Stimulated activated CD4-positive, alpha-beta T cell treated with anti-CD3 and anti-CD28 coated beads, Interleukin-1b, Interleukin-23, amount 100 ng/mL, for 24 hours (primary cell): ENCODE measurements at regions not wholly inside any gene's neighbourhood (a gene's known extent, or its start where the extent isn't known, plus 50 kb on each side); places are given as distances from the start of the nearest gene placed in this dataset.

Experiments used
- DNase-seq, 4 experiments: peaks; one replicate each; pipeline ENCODE4 v3.0.0-alpha.2; 2020; ENCODE audit warnings: low read depth in 4 of 4, low spot score in 1 of 4

DNA sequence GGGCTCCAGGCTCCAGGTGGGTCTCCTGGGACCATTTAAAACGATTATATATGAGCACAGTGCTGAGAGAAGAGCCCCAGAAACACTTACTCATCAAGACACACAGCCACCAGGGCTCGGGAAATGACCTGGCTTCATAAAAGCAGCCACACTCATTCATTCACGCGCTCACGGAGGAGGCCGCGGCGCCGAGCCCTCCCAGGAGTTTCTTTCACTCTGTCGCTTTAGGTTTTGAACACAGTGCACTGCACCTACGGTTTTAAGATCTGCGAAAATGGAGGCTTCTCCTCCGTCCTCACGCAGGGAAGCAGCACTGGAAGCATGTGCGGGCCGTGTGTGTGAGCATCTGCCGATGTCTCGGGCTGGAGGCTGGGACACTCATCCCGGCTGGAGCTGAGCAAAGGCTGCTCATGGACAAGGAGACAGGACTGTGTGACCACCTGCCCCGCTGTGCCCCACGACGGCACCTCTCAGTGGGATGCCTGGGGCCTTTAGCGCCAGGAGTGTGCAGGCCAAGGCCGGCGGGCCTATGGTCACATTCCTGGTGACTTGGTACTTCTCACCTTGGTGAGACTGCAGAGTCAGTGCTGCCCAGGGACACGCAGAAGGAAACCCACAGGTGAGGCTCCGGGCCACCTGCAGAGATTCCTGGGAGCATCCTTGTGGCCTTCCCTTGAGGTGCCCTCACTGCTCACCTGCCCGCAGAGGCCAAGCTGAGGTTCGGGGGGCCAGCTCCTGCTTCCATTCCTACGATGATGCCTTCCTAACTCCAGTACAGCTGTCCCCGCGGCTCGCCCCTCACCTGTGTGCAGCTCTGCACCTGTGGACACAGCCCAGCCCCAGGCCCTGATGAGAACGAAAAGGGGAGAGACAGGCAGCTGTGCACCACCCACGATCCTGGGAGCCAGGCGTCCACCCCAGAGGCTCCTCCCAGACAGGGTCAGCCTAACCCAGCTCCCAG is 872.0 kb downstream of the BRD1 start:
- DNase-seq: no peak

DNA sequence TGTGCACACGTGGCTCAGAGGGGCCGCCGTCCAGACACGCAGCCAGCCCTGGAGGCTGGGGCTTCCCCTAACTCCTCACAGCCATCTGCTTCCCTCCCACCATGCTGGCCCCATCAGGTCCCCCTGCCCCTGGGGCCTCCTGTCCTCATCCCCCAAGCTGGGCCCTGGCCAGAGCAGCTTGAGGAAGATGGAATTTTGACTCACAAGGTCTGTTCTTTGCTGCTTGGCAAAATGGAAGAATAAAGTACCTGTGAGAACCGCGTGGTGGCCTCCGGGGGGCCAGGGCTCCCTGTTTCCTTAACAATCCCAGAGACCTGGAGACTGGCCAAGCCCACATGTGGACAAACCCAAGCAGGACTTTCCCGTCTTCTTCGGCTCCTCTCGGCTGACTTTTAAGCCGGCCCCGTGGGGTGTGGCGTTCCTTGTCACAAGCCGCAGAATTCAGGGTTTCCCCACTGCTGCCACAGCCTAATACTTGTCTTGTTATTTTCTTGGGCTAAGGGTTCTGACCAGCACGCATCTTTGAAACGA is 872.8 kb downstream of the BRD1 start:
- no peak for DNase-seq

DNA sequence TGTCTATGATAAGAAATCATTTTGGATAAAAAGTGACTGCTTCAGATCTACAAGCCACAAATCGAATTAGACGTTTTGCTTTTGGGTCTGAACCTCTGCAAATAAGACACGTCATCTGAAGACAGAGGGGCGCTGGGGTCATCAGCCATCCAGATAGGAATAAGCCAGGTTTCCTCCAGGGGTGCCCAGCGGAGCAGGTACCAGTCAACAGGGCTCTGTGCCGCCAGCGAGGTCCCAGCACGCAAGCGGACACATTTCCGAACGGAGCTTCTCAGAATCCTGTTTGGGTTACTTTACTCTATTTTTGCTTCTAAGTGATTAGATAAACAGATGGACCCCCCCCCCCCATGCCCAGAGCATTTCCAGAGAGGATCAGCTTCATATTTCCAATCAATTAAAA is 873.8 kb downstream of the BRD1 start:
- no peak for DNase-seq

DNA sequence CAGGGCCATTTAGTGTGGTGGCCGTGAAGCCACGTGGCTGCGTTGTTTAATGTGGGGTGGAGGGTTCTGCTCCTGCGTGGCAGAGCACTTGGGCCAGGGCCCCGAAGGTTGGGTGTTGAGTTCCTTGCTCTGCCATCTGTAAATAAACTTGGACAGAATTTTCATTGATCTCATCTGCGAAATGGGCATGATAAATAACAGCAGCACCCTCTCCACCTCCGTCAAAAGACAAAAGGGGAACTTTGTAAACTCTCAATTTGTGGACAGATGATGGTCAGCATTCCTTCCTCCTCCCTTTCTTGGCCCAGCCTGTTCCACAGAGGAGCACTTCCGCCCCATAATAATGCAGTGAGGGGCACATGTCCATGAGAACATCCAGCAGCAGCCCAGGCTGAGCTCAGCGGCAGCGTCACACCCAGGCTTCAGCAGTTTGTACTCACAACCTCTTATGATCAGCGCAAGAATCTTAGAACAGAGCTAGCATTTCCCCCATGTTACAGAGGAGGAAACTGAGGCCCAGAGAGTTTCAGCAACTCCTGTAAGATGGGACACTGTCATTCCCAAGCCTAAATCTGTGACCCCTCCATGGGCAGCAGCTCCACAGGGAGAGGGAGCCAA is 874.5 kb downstream of the BRD1 start:
- DNase-seq: no peak

DNA sequence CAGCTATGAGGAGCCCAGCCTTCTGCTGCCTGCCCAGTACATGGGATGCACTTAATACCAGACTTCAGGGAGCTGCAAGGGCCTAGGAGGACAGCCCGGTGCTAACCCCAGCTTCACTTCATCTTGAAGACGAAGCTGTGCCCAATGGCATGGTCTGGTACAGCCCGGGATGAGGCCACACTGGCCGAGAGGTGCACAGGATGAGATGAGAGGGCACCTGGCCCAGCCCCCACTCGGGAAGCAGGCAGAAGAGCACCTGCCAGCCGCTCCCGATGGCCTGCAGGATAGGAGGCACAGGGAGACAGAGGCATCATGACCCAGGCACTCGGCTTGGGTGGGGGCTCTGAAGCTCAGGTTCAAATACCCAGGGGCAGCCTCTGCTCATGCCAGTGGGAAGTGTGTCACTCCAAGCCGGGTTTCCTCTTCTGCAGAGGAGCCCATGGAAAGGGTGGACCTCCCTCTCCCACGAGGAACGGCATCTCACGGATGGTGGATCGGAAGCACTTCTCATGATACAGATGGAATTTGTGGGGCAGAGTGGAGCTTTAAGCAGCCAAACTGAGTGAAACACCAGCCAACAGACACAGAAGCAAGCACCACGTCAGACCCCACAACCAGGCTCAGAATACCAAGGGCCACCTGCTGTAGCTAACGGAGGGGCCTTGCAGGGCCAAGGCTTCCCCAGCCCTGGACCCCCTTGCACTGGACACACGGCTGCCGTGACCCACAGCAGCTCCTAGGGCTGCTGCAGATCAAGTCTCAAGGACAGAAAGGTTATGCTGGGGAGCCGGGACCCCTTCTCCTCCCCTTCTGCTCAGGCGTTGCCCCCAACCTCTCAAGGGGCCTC is 875.2 kb downstream of the BRD1 start:
- no peak for DNase-seq

DNA sequence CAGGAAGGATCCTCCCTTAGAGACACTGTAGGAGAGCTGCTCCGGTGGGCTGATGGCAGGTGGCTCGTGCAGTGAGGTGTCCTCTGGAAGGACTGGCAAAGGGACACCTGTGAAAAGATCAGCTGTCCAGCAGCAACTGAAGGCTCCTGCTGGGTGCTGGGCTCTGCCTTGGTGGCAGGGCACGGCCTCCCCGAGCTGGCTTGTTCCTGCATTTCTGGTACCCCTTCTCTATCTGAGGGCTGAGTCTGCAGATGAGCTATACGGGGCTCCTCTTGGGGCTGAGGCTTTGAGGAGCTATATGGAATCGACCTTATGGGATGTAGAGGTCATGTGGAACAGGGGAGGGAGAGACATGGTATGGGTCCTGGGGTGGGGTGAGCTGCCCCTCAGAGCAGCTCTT is 875.8 kb downstream of the BRD1 start:
- DNase-seq: no peak

DNA sequence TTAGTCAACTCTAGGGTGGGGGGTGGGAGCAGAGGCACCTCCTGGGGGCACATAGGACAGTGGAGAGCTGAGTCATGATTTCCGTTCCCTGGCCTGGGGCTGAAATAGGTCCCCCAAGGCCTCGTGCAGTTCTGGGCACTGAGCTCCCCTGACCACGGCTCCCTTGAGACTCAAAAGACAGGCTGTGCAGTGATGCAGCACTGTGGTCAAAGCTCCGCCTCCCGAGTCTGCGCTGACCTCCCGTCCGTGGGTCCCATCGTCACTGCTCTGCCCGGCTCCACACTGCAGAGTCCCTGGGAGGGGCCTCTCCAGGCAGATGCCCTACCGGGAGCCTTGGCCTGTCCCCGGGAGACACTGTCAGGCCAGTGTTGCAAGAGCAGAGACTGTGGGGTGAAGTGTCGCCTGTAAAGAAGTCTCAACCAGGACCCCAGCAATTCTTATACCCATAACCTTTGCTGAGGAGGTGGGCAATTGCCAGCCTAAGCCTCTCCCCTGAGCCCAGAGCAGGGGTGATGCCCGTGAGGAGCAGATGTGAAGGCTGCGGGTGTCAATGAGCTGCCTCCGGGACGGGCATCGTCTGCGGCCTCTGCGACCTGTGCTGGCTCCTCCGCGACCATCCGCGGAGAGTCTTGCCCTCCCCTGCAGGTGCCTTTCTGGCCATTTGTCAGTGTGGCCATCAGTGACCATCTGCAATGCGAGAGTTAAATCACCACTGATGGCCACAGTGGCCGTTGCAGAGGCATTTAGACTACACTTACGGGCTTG is 877.3 kb downstream of the BRD1 start:
- DNase-seq: no peak

DNA sequence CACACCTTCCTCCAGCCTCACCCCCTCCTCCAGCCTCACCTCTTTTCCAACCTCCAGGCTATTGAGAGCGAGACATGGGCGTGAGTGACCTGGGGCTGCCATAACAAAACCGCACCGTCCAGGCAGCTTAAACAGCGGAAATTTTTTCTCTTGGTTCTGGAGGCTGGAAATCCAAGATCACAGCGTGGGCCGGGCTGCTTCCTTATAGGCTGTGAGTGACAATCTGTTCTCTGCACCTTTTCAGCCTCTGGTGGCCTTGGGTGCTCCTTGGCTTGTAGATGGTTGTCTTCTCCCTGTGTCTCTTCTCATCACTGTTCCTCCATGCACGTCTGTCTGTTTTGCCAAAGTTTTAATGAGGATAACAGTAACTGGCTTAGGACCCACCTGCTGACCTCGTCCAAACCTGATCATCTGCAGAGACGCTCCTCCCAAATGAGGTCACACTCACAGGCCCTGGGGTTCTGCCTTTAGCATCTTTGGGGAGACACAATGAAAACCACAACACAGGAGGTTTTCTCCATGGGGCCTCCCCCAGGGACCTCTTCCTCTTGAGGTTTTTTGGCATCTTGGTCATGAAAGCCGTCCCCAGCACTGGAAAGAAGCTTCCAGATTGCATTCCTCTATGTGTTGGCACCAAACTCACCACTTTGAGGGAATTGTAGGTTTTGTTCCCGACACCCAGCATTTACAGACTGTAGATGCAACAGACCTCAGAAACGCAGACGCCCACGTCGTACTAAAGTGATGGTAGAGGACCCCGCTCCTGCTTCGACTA is 878.1 kb downstream of the BRD1 start:
- DNase-seq: no peak

DNA sequence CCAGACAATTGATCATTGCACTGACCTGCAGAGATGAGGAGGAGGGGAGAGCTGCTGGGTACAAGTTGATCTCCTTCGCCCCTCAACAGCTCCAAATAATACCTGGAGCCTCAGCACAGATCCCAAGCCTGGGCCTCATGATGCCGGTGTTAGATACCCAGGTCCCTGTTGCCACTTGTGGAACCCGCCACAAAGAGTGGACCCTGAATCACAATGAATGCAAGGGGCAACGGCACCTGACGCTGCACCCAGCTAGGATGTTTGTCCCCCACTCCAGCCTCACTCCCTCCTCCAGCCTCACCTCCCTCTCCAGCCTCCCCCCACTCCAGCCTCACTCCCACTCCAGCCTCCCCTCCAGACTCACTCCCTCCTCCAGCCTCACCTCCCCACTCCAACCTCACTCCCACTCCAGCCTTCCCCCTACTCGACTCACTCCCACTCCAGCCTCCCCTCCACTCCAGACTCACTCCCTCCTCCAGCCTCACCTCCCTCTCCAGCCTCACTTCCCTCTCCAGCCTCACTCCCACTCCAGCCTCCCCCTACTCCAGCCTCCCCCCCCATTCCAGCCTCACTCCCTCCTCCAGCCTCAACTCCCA is 879.0 kb downstream of the BRD1 start:
- no peak for DNase-seq

DNA sequence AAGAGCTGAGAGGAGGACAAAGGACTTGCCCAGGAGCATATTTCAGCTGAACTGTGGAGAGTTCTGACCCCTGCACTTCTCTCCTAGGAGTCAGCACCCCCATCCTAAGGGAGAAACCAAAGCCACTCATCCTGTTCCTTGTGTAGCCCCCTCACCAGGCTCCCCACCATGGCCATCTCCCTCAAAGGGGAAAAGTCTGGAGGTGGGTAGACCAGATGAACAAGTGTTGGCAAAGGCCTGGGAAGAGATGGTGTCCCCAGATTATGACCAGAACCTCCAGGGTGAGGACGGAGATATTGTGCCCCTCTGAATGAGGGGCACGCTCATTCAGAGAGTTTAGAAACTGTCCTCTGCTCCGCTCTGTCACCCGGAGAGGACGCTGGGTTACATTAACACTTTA is 880.0 kb downstream of the BRD1 start:
- DNase-seq: no peak

DNA sequence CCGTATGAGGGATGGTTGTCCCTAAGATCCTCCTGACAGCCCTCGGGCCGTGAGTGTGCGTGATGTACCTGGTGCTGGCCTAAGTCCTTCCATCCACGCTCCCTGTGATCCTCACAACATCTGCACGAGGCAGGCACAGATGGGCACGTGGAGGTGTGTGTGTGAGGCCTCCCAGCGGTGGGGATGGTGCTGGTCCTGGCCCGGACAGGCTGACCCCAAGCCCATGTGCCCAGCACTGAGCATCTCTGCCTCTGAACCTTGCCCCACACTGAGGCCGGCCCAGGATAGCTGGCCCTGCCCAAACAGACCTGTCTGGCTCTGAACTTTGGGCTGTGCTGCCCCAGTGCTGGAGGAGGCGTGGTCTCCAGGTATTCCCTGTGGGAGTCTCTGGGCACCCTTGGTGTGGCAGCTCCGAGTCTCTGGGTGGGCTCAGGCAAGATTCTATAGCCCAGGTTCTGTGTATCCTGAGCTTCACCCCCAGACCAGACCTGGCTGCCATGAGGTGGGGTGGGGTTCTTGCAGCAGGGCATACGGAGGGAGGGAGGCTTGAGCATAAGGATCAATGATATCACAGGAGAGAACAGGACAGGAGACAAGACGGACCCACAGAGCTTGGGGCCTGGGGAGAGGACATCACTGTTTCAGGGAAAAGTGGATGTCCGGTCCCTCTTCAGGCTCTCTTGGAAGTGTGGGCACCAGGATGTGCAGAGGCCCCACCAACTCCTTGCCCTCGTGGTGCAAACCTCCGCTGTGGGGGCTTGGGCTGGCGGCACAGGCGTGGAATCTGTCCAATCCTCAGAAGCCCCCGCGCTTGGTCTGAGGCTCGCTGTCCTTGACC is 881.8 kb downstream of the BRD1 start:
- DNase-seq: no peak

DNA sequence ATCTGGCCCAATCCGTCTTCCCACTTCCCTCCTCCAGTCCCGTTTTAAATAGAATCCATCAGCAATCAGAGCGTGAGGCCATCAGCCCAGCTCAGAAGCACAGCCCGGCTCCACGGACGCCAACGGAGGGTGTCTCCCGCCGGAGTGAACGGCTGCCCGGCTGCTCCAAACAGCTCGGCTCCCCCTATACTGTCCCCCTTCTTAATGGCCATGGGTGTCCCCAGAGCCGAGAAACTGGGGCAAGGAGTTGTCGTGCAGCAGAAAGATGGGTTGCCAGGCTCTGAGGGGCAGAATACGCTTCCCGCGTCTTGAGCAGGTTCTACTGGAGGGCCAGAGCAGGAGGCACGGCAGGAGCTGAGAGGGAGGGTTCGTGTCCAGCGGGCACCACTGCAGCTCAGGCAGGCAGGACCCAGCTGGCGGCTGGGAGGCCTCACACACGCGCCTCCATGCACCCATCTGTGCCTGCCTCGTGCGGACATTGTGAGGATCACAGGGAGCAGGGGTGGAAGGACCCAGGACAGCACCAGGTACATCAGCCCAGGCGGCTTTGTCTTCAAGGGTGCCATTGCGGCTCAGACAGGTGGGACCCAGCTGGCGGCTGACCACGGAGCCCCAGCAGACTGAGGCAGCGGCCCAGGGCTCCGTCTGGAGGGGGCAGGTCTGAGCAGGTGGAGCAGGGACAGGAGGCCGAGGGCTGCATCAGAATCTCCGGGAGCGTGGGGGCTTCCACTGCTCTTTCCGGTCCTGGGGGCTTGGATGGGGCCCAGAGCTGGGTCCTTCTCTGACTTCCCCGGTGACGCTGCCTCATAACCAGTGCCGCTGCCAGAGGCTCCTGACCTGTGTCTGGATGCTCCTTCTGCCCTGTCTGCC is 882.7 kb downstream of the BRD1 start:
- no peak for DNase-seq

DNA sequence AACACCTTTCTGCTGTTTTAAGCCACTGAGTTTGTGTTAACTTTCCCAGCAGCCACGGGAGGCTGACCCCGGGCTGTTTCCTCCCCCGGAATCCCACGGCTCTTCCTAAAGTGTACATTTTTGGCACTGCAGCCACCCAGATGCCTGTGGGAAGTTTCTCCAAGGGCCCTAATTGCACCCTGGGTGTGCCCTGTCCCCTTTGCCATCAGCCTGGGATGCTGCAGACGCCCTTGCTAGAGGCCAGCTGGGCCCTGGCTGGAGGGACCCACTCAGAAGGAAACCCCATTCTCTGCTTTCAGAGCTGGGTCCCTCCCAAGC is 883.3 kb downstream of the BRD1 start:
- DNase-seq: no peak

DNA sequence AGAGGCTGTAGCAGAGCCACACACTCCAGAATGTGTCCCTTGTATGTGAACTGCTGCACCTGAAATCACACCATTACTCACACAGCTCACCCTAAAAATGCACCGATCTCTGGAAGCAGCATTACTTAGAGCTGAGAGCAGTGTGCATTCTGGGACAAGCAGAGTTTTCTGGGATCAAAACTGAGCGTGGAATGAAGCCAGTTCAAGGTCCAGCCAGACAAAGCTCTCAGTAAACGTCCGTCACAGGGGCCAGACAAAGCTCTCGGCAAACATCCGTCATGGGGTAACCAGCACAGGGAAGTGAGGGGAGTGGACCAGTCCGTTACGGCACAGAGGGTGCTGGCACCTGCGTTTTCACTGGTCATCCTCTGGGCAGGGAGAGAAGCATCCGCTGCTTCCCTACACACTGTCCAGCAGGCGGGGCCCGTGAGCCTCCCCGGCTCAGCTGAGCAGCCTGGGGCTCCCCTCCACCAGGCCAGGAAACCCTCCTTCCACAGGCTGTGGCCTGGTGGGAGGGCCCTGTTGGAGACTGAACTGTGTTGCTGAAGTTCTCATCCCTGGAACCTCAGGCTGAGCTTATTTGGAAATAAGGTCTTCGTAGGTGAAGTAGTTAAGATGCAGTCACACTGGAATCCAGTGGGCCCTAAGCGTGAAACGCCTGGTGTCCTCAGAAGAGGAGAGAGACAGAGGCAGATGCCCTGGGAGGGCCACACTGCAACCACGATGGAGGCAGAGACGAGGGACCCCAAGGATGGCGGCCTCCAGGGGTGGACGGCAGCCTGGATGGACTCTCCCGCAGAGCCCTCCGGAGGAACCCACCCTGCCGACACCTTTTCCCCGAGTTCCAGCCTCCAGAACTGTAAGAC is 883.9 kb downstream of the BRD1 start:
- no peak for DNase-seq

DNA sequence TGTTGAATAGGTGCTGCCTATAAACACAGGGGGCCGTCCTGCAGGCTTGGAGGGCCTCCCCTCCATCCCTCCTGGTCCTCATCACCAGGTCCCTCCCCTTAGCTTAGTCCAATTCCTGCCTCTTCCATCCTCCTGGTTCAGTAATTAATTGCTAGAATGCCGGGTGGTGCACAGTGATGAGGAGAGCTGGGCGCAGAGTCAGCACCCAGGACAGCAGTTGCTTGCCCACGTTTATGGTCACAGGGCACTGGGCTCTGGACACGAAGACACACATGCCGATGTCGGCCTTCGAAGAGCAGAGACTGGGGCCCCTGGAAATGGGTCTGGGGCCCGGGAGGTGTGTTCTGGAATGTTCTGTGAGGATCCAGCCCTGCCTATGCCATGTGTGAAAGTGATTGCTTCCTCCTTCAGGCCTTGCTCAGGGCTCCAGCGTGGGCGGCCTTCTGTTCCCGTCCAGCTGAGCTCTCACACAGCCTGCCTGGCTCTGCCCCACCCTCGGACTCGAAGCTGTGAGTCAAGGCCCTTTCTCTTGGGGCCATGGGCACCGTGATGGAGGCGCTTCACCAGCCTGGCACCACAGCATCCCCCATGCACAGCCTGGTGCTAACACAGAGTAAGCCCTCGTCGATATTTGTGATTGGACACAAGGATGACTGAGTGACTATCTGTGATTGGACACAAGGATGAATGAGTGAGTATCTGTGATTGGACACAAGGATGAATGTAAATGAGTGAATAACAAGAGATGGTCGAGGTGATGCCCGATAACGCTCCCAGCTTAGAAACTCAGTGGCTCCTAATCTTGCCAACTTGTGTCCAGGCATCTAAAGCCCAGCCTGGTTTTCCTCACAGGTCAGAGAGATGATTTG is 884.7 kb downstream of the BRD1 start:
- DNase-seq: no peak
